Suprapubic skin (tissue), 3 donors: ENCODE measurements at regions not wholly inside any gene's neighbourhood (a gene's known extent, or its start where the extent isn't known, plus 50 kb on each side); places are given as distances from the start of the nearest gene placed in this dataset.

ENCODE experiments used
- EP300 ChIP-seq: sonication (generic); formaldehyde crosslinking; IDR thresholded peaks from one replicate; pipeline ENCODE4 v1.6.1; 2017; ENCODE audit warnings: antibody characterized with exemption
- POLR2A ChIP-seq, 2 donors: fragments of 450-650 bp; IDR thresholded peaks; one replicate each; pipeline ENCODE4 v1.6.1; 2017; ENCODE audit warnings: antibody characterized with exemption in 2 of 2, mild to moderate bottlenecking in 2 of 2, moderate library complexity in 2 of 2
- TF ChIP-seq, protein P1 (sequence below), 2 donors: fragments of 200-600 bp in 1 of 2; fragments of 450-650 bp in 1 of 2; sonication (generic) in 1 of 2; IDR thresholded peaks; one replicate each; pipeline ENCODE4 v1.5.1; 2016 to 2019; ENCODE audit warnings: antibody characterized with exemption in 2 of 2, mild to moderate bottlenecking in 1 of 2, moderate library complexity in 1 of 2

DNA sequence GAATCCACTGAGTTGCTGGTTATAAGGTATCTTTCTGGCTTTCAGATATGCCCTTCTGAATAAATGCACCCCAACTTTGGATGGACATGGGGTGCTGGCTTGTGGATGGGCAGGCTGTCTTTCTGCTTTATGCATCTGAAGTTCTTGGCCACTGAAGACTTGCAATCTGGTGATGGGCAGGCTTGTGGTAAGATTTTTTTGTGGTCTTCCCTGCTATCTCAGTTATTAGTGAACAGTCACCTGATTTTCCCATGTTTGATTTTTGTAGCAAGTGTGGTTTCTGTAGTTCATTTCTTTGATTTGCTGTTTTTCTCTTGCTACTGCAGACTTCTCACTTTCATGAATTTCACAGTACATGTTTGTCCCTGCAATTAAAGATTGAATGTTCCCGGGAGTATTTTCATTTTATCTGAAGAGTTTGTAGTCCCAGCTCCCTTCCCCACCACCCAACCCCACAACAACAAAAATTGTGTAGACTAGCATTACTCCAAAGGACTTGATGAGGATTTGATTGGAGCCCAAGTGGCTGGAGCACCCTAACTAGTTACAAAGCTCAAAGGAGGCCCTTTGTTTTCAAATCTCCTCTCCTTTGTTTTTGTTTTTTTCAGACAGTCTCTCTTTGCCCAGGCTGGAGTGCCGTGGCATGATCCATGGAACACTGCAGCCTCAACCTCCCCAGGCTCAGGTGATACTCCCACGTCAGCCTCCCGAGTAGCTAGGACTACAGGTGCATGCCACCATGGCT lies 63.6 kb upstream of the MGAT5 start:
- TF ChIP-seq, protein P1, sequence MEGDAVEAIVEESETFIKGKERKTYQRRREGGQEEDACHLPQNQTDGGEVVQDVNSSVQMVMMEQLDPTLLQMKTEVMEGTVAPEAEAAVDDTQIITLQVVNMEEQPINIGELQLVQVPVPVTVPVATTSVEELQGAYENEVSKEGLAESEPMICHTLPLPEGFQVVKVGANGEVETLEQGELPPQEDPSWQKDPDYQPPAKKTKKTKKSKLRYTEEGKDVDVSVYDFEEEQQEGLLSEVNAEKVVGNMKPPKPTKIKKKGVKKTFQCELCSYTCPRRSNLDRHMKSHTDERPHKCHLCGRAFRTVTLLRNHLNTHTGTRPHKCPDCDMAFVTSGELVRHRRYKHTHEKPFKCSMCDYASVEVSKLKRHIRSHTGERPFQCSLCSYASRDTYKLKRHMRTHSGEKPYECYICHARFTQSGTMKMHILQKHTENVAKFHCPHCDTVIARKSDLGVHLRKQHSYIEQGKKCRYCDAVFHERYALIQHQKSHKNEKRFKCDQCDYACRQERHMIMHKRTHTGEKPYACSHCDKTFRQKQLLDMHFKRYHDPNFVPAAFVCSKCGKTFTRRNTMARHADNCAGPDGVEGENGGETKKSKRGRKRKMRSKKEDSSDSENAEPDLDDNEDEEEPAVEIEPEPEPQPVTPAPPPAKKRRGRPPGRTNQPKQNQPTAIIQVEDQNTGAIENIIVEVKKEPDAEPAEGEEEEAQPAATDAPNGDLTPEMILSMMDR (IDR thresholded peaks at IDR 0.05) = no peak
- TF ChIP-seq EP300 (no peak), POLR2A (IDR thresholded peaks at IDR 0.05) (no peak)
